Medulla oblongata (tissue), 1 donor: ENCODE measurements at regions not wholly inside any gene's neighbourhood (a gene's known extent, or its start where the extent isn't known, plus 50 kb on each side); places are given as distances from the start of the nearest gene placed in this dataset.

Source experiments
- DNase-seq: peaks from one replicate; pipeline ENCODE4 v3.0.0-alpha.2; 2015; ENCODE audit errors: extremely low spot score

DNA sequence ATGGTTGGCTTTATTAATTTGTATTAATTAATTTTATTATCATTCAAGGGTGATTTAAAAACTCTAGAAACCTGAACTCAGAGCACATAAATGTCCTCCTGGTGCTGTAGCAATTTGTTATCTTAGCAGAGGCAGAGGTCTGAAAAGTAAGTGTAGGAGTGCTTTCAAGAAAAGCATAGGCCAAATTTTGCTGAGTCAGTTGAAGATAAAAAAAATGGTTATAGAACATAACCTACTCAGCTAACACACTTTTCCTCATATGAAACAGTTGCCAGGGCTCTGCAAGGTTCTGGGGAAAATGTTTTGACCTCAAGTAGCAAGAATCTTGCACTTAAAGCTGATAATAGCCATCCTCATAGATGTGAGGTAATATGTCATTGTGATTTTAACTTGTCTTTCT lies 53.5 kb upstream of the CHODL start:
- DNase-seq: no peak

- no peak for DNase-seq
These were observed 66.1 kb upstream of the CHODL start for GRCh38 chr21:18178509-18178908.

- no peak for DNase-seq
These were observed 70.3 kb upstream of the CHODL start for GRCh38 chr21:18174370-18174769.

DNA sequence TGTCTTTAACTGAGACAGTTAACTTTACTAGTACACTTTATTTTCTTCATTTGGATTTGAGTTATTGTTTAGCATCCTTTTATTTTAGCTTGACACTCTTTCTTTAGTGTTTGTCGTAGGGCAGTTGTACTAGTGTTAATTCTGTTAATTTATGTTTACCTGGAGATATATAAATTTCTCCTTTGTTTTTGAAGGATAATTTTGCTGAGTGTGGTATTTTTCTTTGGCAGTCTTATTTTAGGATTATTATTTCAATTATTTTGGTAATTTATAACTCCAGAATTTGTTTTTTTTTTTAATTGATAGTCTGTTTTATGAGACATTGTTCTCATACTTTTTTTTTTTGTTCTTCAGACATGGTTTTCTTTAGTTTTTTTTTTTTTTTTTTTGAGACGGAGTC lies 73.8 kb upstream of the CHODL start:
- no peak for DNase-seq

DNA sequence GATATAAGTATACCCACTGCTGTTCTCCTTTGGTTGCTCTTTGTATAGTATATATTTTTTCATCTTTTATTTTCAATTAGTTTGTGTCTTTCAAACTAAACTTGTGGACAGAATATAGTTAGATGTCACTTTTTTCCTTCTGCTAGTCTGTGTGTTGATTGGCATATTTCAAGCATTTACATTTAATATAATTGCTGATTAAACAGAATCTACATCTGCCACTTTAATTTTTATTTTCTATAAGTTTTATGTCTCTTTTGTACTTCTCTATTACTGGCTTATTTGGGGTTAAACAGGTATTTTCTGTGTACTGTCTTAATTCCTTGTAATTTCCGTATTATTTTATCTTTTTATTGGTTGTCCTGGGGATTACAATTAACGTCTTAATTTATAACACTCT lies 74.4 kb upstream of the CHODL start:
- no peak for DNase-seq

DNA sequence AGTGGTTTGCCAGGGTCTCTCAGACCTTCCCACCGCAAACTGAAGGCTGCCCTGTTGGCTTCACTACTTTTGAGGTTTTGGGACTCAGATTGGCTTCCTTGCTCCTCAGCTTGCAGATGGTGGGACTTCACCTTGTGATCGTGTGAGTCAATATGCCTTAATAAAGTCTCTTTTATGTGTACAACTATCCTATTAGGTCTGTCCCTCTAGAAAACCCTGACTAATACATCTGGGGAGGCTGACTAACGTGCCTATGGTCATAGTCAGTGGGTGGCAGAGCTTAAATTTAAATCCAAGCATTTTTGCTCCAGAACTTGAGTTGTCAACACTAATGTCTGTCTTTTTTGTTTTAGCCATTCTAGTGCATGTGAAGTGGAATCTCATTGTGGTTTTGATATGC lies 76.5 kb upstream of the CHODL start:
- no peak for DNase-seq

DNA sequence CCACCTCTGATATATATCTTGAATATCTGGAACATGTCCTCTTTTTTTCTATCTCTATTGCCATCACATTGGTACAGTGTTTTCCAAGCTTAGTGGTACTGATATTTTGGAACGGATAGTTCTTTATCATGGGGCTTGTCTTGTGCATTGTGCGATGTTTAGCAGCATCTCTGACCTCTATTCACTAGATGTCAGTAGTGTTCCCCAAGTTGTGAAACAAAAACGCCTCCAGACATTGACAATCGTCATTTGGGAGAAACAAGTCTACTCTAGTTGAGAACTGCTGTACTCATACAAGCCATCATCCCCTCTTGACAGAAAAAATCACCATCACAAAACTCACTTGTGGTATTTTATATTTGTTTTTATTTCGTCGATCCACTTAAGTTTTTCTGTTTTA lies 79.7 kb upstream of the CHODL start:
- peak; percentile 44 for DNase-seq

DNA sequence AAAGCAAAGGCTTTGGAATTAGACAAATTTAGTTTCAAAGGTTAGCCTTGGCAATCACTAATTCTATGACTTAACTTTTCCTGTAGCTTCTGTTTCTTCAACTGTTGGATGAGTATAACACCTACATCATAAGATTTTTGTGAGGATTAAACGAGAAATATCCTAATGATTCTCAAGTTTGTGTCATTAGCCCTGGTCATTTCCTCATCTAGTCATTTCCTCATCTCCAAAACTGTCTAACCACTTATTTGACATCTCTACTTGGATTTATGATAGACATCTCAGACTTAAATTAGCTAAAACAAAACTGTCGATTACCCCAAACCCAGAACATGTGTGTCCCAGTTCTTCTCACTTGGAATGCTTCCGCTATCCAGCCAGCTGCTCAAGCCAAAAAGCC lies 80.2 kb upstream of the CHODL start:
- no peak for DNase-seq

DNA sequence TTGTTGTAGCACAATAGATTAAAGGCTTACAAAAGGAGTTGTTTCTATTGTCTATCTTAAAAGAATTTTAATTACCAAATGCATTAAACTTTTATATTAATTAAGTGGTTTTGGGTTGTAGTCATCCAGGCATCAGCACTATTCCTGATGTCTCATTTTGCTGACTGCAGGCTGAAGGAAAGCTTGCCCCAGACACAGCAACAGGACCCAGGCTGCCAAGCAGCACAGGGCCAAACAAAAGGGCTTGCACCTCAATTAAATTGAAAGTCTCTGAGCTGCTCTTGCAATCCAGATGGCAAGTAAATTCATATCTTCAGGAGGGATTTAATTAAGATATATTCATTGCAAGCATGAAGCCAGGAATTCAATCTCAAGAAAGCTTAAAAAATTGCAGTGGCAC lies 80.7 kb upstream of the CHODL start:
- DNase-seq: no peak

- DNase-seq: no peak
These were observed 82.8 kb upstream of the CHODL start for GRCh38 chr21:18161841-18162240.

- no peak for DNase-seq
These were observed 87.2 kb upstream of the CHODL start for GRCh38 chr21:18157406-18157805.

GRCh38 chr21:18155508-18156193 lies 89.0 kb upstream of the CHODL start:
- DNase-seq: no peak

GRCh38 chr21:18153063-18153462 lies 91.6 kb upstream of the CHODL start:
- DNase-seq: no peak

DNA sequence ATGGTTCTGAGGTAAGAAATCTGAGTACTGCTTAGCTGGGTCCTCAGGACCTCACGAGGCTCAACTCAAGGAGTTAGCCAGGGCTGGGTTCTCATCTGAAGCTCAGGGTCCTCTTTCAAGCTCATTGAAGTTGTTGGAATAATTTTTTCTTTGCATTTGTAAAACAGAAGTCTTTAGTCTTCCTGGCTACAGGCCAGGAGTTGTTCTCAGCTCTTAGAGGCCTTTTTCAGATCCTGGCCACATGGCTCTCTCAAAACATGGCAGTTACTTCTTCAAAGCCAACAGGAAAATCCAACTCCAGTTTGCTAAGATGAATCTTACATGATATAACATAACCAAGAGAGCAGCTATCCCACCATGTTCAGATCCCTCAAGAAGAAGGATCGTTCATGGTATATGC lies 92.3 kb upstream of the CHODL start:
- no peak for DNase-seq

DNA sequence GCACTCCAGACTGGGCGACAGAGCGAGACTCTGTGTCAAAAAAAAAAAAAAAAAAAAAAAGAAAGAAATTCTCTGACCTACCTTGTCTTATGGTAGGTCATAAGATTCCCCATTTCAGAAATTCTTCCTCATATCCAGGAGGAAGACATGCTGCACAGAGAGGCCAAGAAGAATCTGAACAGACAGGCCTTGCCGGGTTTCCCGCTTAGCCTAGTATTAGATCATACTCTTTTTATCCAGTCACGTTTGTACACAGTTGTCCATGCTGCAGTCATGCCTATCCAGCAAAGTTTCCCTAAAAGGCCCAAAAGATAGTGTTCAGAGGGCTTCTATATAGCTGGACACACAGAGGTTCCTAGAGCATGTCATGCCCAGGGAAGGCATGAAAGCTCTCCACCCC lies 93.6 kb upstream of the CHODL start:
- DNase-seq: no peak

DNA sequence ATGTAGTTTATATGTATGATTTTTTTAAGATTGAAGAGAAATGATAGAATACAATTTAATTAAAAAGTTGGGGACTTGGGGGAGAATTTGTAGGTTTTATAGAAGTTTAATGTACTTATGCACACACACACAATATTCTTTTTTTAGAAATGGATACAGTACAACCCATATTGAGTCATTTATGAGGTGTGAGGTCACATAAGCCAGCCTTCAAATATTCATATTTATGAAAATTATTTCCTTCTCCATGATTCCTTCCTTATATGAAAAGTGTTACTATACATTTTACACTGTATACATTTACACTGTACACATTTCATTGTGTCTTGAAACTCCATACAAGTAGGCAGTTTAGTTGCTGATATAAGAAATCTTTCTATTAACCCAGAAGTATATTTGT lies 96.2 kb upstream of the CHODL start:
- DNase-seq: no peak

GRCh38 chr21:18147678-18148077 lies 97.0 kb upstream of the CHODL start:
- DNase-seq: no peak

- no peak for DNase-seq
These were observed 97.8 kb upstream of the CHODL start for GRCh38 chr21:18146820-18147219.

DNA sequence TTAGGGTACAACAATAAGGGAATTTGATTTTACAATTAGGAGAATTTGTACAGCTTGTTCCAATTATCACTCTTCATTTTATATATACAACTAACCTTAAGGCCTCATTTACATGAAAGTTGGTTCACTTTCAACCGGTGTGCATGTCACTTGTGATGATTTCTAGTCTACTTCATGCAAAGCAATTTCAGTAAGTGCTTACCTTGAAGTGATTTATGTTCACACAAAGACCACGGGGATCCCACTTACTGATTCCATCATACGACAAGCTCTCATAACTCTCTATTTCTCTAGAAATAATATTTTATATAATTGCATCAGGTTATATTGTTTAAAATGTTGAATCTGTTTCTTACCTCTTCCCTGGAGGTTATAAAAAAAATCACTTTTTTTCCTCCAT lies 100.3 kb upstream of the CHODL start:
- no peak for DNase-seq

DNA sequence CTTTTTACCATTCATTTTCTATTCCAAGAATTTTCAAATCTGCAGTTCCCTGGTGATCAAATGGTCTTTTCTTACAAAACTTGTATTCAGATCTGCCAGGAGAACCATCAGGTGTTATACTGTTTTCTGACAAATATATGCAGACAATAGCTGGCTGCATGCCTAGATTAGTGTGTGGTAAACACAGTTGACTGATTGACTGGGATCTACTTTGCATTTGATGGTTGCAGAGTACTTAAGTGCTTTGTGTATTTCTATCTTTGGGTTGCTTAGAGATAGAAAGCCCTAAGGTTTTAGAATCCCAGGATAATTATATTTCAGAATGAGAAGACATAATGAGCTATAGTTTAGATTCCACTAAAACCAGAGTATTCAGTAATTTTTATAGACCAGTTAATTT lies 102.0 kb upstream of the CHODL start:
- DNase-seq: peak; percentile 21

DNA sequence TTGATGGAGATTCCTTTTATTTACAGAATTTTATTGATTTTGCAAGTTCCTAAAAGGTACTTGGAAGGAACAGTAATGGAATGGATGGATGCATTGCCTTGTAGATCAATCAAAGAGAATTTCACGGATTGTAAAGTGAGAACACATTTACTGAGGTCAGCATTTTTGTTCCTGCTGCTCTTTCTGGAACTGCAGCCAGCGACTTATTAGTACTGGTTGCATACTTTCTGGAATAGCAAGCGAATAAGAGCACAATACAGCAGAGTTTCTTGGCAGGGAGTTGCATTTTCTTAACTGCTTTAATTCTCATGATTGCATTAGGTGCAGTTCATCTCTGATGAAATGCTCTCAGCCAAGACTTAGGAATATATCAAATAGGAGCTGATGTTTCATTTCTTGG lies 106.1 kb upstream of the CHODL start:
- DNase-seq: no peak

DNA sequence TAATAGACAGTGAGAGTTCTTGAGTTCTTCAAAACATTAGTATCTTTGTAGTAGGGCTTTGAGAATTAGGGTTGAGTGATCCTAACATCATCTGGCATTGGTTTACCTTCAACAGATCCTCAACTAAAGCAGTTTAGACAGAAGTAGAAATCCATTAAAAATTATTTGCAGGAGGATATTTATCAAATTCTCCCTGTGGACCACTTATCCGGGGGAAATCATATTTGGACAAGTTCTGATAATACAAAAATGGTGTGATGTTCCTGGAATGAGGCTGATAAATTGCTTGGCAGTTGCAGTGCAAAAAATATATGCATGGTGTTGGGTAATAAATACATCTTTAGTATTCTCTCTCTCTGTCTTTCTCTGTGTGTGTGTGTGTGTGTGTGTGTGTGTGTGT lies 115.1 kb upstream of the CHODL start:
- DNase-seq: no peak

DNA sequence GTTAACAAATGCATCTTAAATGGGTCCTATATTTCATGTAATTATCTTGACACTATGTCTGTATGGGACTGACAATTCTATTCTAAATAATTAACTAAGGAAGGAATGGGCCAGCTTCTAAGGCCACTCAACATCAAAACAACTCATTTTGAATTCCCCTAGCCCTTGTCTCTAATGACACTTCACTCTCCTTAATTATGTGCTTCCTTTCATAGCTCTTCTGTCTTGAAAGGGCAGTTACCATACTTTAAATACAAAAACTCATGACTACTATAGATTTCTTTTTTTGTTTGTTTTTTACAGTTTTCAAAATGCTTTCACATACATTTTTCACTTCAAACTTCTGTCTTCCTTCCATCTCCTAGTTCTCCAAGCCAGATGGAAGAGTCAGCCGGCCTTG lies 126.1 kb upstream of the CHODL start:
- DNase-seq: no peak

GRCh38 chr21:18117176-18117575 lies 127.5 kb upstream of the CHODL start:
- no peak for DNase-seq
